AG08396 (cell line): ENCODE measurements at regions not wholly inside any gene's neighbourhood (a gene's known extent, or its start where the extent isn't known, plus 50 kb on each side); places are given as distances from the start of the nearest gene placed in this dataset.
A peak's percentile ranks its signal among the peaks of the same experiment; 100 is the strongest.
"Not testable (repeated sequence)": the region's sequence is repeated elsewhere in the genome, so short reads cannot be mapped to it uniquely, and the experiment has no call there.

ENCODE experiments used
- DNase-seq: peaks from one replicate; pipeline ENCODE4 v3.0.0; 2012; ENCODE audit warnings: low spot score, mixed read lengths

- DNase-seq: no peak
Observed at GRCh38 chr3:176193032-176193730, 1004.1 kb downstream of the TBL1XR1 start.

- DNase-seq: no peak
Observed at GRCh38 chr3:176190755-176191154, 1006.5 kb downstream of the TBL1XR1 start.

GRCh38 chr3:176183181-176183580, 1014.1 kb downstream of the TBL1XR1 start:
- DNase-seq: no peak

GRCh38 chr3:176174060-176174459, 1023.2 kb downstream of the TBL1XR1 start:
- DNase-seq: no peak

- DNase-seq: no peak
Observed at GRCh38 chr3:176172492-176172891, 1024.8 kb downstream of the TBL1XR1 start.

- peak; percentile 2 for DNase-seq
Observed at GRCh38 chr3:176167272-176167671, 1030.0 kb downstream of the TBL1XR1 start.

- DNase-seq: no peak
Observed at GRCh38 chr3:176160997-176161396, 1036.3 kb downstream of the TBL1XR1 start.

GRCh38 chr3:176159796-176160195, 1037.5 kb downstream of the TBL1XR1 start:
- no peak for DNase-seq

- no peak for DNase-seq
Observed at GRCh38 chr3:176155012-176155411, 1042.3 kb downstream of the TBL1XR1 start.

- DNase-seq: no peak
Observed at GRCh38 chr3:176149567-176149966, 1047.7 kb downstream of the TBL1XR1 start.

- no peak for DNase-seq
Observed at GRCh38 chr3:176147251-176147650, 1050.0 kb downstream of the TBL1XR1 start.

- no peak for DNase-seq
Observed at GRCh38 chr3:176141837-176142236, 1055.4 kb downstream of the TBL1XR1 start.

- DNase-seq: no peak
Observed at GRCh38 chr3:176120507-176120906, 1076.8 kb downstream of the TBL1XR1 start.

GRCh38 chr3:176119826-176120225, 1077.5 kb downstream of the TBL1XR1 start:
- no peak for DNase-seq

- DNase-seq: no peak
Observed at GRCh38 chr3:176106380-176106779, 1090.9 kb downstream of the TBL1XR1 start.

GRCh38 chr3:176097027-176097426, 1100.3 kb downstream of the TBL1XR1 start:
- DNase-seq: no peak

- DNase-seq: not testable (repeated sequence)
Observed at GRCh38 chr3:176093892-176094291, 1103.4 kb downstream of the TBL1XR1 start.

- no peak for DNase-seq
Observed at GRCh38 chr3:176090727-176091126, 1106.6 kb downstream of the TBL1XR1 start.

- DNase-seq: no peak
Observed at GRCh38 chr3:176088962-176089383, 1108.3 kb downstream of the TBL1XR1 start.

GRCh38 chr3:176087066-176087697, 1110.1 kb downstream of the TBL1XR1 start:
- DNase-seq: no peak

GRCh38 chr3:176079785-176080184, 1117.5 kb downstream of the TBL1XR1 start:
- no peak for DNase-seq

GRCh38 chr3:176078906-176079305, 1118.4 kb downstream of the TBL1XR1 start:
- no peak for DNase-seq

- DNase-seq: no peak
Observed at GRCh38 chr3:176075491-176075890, 1121.8 kb downstream of the TBL1XR1 start.

- DNase-seq: no peak
Observed at GRCh38 chr3:176075046-176075445, 1122.2 kb downstream of the TBL1XR1 start.
